GM12878 (cell line): ENCODE measurements at regions not wholly inside any gene's neighbourhood (a gene's known extent, or its start where the extent isn't known, plus 50 kb on each side); places are given as distances from the start of the nearest gene placed in this dataset.

Source experiments
- ATAC-seq: fragments of 200-7000 bp; cut with Tn5 transposase; 3 replicates; pipeline ENCODE4 v1.9.1; 2020; ENCODE audit warnings: mild to moderate bottlenecking, moderate library complexity
- BruUV-seq: library from RNA; stranded (reverse); fragments of 400-500 nt; replicated peaks from 2 replicates; lab custom pipeline; 2021; lab: Mats Ljungman, UMichigan
- CTCF ChIA-PET: fragments of 300-600 bp; sonication (Branson Sonifier 250); formaldehyde crosslinking; extraction: SDS; loops from one replicate; lab custom pipeline; 2021; ENCODE audit warnings: inconsistent platforms; lab: Yijun Ruan, JAX
- POLR2A ChIA-PET: fragments of 350-600 bp; formaldehyde crosslinking; extraction: SDS; loops from one replicate; lab custom pipeline; 2021; ENCODE audit warnings: inconsistent platforms; lab: Charles Lee
- RAD21 ChIA-PET: fragments of 300-600 bp; sonication (Branson Sonifier 250); formaldehyde crosslinking; loops from one replicate; lab custom pipeline; 2023; ENCODE audit warnings: antibody characterized with exemption; ENCODE audit not compliant: unreplicated experiment; lab: Charles Lee
- SMC1A ChIA-PET: fragments of 300-600 bp; sonication (Branson Sonifier 250); formaldehyde crosslinking; loops from one replicate; lab custom pipeline; 2023; ENCODE audit not compliant: unreplicated experiment, uncharacterized antibody; lab: Charles Lee
- DNase-seq: peaks from one replicate; pipeline ENCODE4 v3.0.0-alpha.2; 2011; ENCODE audit warnings: low read depth, low spot score
- FAIRE-seq: peaks from 3 replicates; lab custom pipeline; 2011; peaks lifted over from hg19 to GRCh38; lab: Jason Lieb, UNC
- H2AFZ ChIP-seq: 2 replicates; pipeline ENCODE4 v1.6.0; 2011; ENCODE audit warnings: low read depth, low read length, control low read depth; ENCODE audit not compliant: control insufficient read depth
- H3K27ac ChIP-seq: 2 replicates; pipeline ENCODE4 v1.5.1; 2011; ENCODE audit warnings: control low read depth; ENCODE audit not compliant: control insufficient read depth, insufficient read depth
- H3K27me3 ChIP-seq, 2 experiments: replicated peaks in 1 of 2; 2 replicates each; pipeline versions ENCODE4 v1.6.0 to v1.6.1; 2011; ENCODE audit warnings: low read length in 1 of 2; ENCODE audit not compliant: control insufficient read depth in 2 of 2, insufficient read depth in 2 of 2
- H3K36me3 ChIP-seq, 2 experiments: 2 replicates each; pipeline ENCODE4 v1.5.1; 2011; ENCODE audit warnings: low read length in 1 of 2; ENCODE audit not compliant: control insufficient read depth in 2 of 2, insufficient read depth in 2 of 2
- H3K4me1 ChIP-seq: 2 replicates; pipeline ENCODE4 v1.6.1; 2011; ENCODE audit warnings: mild to moderate bottlenecking, low read length, moderate library complexity, mixed read lengths; ENCODE audit not compliant: control insufficient read depth, insufficient read depth
- H3K4me2 ChIP-seq: 2 replicates; pipeline ENCODE4 v1.6.0; 2011; ENCODE audit warnings: control low read depth; ENCODE audit not compliant: control insufficient read depth, insufficient read depth
- H3K4me3 ChIP-seq: fragments of 200-600 bp; sonication (generic); 2 replicates; pipeline ENCODE4 v1.5.1; 2016
- H3K79me2 ChIP-seq: 2 replicates; pipeline ENCODE4 v1.6.0; 2011; ENCODE audit warnings: low read length; ENCODE audit not compliant: control insufficient read depth, insufficient read depth
- H3K9ac ChIP-seq: 2 replicates; pipeline ENCODE4 v1.8.0; 2011; ENCODE audit warnings: low read length, control low read depth, mixed read lengths; ENCODE audit not compliant: control insufficient read depth, insufficient read depth
- H3K9me3 ChIP-seq: replicated peaks from 3 replicates; pipeline ENCODE4 v1.5.1; 2011; ENCODE audit warnings: mild to moderate bottlenecking, low read length; ENCODE audit not compliant: control insufficient read depth, insufficient read depth
- H4K20me1 ChIP-seq: 2 replicates; pipeline ENCODE4 v1.6.0; 2011; ENCODE audit not compliant: control insufficient read depth, insufficient read depth
- IKZF1 ChIP-seq: fragments of 450-650 bp; conservative IDR thresholded peaks from 2 replicates; pipeline ENCODE4 v1.6.1; 2017; ENCODE audit warnings: antibody characterized with exemption, mild to moderate bottlenecking
- JUNB ChIP-seq: IDR thresholded peaks from 2 replicates; pipeline ENCODE4 v1.6.1; 2016; ENCODE audit warnings: antibody characterized with exemption, mild to moderate bottlenecking
- POLR2AphosphoS5 ChIP-seq: IDR thresholded peaks from 2 replicates; pipeline ENCODE4 v1.6.1; 2011; ENCODE audit warnings: mild to moderate bottlenecking, low read length, inconsistent platforms
- SPI1 ChIP-seq: IDR thresholded peaks from 2 replicates; pipeline ENCODE4 v1.6.1; 2011; ENCODE audit warnings: low read depth, mild to moderate bottlenecking, low read length, moderate library complexity, borderline replicate concordance; ENCODE audit not compliant: insufficient read depth
- SUPT20H ChIP-seq: IDR thresholded peaks from 2 replicates; pipeline ENCODE4 v1.6.1; 2011; ENCODE audit warnings: low read depth, mild to moderate bottlenecking, low read length, moderate library complexity, borderline replicate concordance; ENCODE audit not compliant: control insufficient read depth
- WRNIP1 ChIP-seq: IDR thresholded peaks from 2 replicates; pipeline ENCODE4 v1.6.1; 2011; ENCODE audit warnings: low read depth, low read length, improper control_type of control experiment, borderline replicate concordance
- YY1 ChIP-seq: IDR thresholded peaks from 2 replicates; pipeline ENCODE4 v1.6.1; 2011; ENCODE audit warnings: low read depth, mild to moderate bottlenecking, low read length
- WGBS: methylation state at CpG from one replicate; pipeline ENCODE4 v1.1.6; 2016; ENCODE audit warnings: low lambda C conversion rate; ENCODE audit not compliant: insufficient replicate concordance, insufficient coverage; ENCODE audit errors: missing lambda C conversion rate; 5-methylcytosine and 5-hydroxymethylcytosine counted together
- in situ Hi-C: fragments of 300-500 bp; cut with MboI; formaldehyde crosslinking; loops from 9 replicates; pipeline ENCODE4 v1.14.3; 2018; ENCODE audit warnings: mixed read lengths
- intact Hi-C: fragments of 100-400 bp; cut with micrococcal nuclease; formaldehyde crosslinking; loops from one replicate; pipeline ENCODE4 v1.14.2; 2022; ENCODE audit not compliant: unreplicated experiment
- TF ChIP-seq, protein P1 (sequence below): IDR thresholded peaks from 2 replicates; pipeline ENCODE4 v1.6.1; 2012; ENCODE audit warnings: low read depth, low read length, improper control_type of control experiment
- TF ChIP-seq, protein P2 (sequence below): fragments of 450-650 bp; IDR thresholded peaks from 2 replicates; pipeline ENCODE4 v1.6.1; 2017; ENCODE audit warnings: borderline replicate concordance
- TF ChIP-seq, protein P3 (sequence below): fragments of 450-650 bp; IDR thresholded peaks from 2 replicates; pipeline ENCODE4 v1.6.1; 2016; ENCODE audit warnings: mild to moderate bottlenecking

- TF ChIP-seq, protein P1, sequence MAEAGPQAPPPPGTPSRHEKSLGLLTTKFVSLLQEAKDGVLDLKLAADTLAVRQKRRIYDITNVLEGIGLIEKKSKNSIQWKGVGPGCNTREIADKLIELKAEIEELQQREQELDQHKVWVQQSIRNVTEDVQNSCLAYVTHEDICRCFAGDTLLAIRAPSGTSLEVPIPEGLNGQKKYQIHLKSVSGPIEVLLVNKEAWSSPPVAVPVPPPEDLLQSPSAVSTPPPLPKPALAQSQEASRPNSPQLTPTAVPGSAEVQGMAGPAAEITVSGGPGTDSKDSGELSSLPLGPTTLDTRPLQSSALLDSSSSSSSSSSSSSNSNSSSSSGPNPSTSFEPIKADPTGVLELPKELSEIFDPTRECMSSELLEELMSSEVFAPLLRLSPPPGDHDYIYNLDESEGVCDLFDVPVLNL: no peak
- TF ChIP-seq, protein P2, sequence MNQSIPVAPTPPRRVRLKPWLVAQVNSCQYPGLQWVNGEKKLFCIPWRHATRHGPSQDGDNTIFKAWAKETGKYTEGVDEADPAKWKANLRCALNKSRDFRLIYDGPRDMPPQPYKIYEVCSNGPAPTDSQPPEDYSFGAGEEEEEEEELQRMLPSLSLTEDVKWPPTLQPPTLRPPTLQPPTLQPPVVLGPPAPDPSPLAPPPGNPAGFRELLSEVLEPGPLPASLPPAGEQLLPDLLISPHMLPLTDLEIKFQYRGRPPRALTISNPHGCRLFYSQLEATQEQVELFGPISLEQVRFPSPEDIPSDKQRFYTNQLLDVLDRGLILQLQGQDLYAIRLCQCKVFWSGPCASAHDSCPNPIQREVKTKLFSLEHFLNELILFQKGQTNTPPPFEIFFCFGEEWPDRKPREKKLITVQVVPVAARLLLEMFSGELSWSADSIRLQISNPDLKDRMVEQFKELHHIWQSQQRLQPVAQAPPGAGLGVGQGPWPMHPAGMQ: no peak
- TF ChIP-seq SPI1: no peak
- no peak for TF ChIP-seq IKZF1
Measured at GRCh38 chr12:60010486-60010885, 414.7 kb downstream of the SLC16A7 start (continued).

GRCh38 chr12:60012659-60013058 is 416.8 kb downstream of the SLC16A7 start:
- in situ Hi-C loops (no loop called here), intact Hi-C loops (no loop called here)
- no peak overlapping the region for H3K4me3 ChIP-seq
- BruUV-seq: no TSS peak
- ChIA-PET SMC1A (no interaction called here), POLR2A (no interaction called here), CTCF (no interaction called here), RAD21 (no interaction called here)
- H3K27me3 ChIP-seq: no peaks in the 10 kb centered on the region
- no peak overlapping the region for H3K9ac ChIP-seq
- FAIRE-seq: no peak
- H3K4me1 ChIP-seq: no peaks in the 10 kb centered on the region
- ATAC-seq: no peak
- 6% methylated on average over 1 of the region's 1 CpG for WGBS
- TF ChIP-seq, protein P3, sequence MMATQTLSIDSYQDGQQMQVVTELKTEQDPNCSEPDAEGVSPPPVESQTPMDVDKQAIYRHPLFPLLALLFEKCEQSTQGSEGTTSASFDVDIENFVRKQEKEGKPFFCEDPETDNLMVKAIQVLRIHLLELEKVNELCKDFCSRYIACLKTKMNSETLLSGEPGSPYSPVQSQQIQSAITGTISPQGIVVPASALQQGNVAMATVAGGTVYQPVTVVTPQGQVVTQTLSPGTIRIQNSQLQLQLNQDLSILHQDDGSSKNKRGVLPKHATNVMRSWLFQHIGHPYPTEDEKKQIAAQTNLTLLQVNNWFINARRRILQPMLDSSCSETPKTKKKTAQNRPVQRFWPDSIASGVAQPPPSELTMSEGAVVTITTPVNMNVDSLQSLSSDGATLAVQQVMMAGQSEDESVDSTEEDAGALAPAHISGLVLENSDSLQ: no peak
- TF ChIP-seq YY1 (no peak), JUNB (no peak), SUPT20H (no peak), WRNIP1 (no peak), POLR2AphosphoS5 (no peak)
- TF ChIP-seq, protein P2: no peak
- no peaks in the 10 kb centered on the region for H3K36me3 ChIP-seq
- no peaks in the 10 kb centered on the region for H3K9me3 ChIP-seq
- H4K20me1 ChIP-seq: no peaks in the 10 kb centered on the region
- H2AFZ ChIP-seq: no peak overlapping the region
- H3K27ac ChIP-seq: no peak overlapping the region
- DNase-seq: no peak
- no peak overlapping the region for H3K4me2 ChIP-seq
- no peaks in the 10 kb centered on the region for H3K79me2 ChIP-seq
